HG02610 (cell line): ENCODE measurements at regions not wholly inside any gene's neighbourhood (a gene's known extent, or its start where the extent isn't known, plus 50 kb on each side); places are given as distances from the start of the nearest gene placed in this dataset.
"Not testable (repeated sequence)": the region's sequence is repeated elsewhere in the genome, so short reads cannot be mapped to it uniquely, and the experiment has no call there.

Source experiments
- ATAC-seq: cut with Tn5 transposase; IDR thresholded peaks from one replicate; pipeline ENCODE4 v1.9.1; 2021; ENCODE audit warnings: mild to moderate bottlenecking, moderate library complexity; ENCODE audit not compliant: unreplicated experiment

- no peak for ATAC-seq
These were observed 388.3 kb downstream of the TMEM38B start for GRCh38 chr9:106082621-106083020.

GRCh38 chr9:106084702-106085101 lies 390.4 kb downstream of the TMEM38B start:
- no peak for ATAC-seq

GRCh38 chr9:106085479-106085878 lies 391.1 kb downstream of the TMEM38B start:
- ATAC-seq: no peak

GRCh38 chr9:106092083-106092482 lies 397.7 kb downstream of the TMEM38B start:
- ATAC-seq: no peak

- no peak for ATAC-seq
These were observed 408.5 kb downstream of the TMEM38B start for GRCh38 chr9:106102821-106103220.

DNA sequence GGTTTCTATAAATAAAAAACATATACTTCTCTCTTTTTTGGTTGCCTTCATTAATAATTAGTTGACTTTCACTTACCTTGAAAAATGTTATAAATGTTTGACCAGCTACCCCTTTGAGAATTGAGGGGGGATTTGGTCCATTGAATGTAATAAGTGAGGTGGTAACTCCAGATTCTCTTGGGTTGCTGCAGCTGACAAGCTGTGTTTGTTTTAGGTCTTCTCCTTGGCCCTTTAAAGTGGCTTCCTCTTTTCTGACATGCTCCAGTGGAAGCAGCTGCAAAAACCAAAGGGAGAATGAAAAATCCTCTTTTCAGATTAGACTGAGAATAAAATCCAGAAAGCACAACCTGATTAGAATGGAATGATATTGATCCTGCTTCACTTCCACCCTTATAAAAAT lies 410.5 kb downstream of the TMEM38B start:
- ATAC-seq: no peak

GRCh38 chr9:106106396-106106795 lies 412.1 kb downstream of the TMEM38B start:
- no peak for ATAC-seq

GRCh38 chr9:106107716-106108115 lies 413.4 kb downstream of the TMEM38B start:
- no peak for ATAC-seq

DNA sequence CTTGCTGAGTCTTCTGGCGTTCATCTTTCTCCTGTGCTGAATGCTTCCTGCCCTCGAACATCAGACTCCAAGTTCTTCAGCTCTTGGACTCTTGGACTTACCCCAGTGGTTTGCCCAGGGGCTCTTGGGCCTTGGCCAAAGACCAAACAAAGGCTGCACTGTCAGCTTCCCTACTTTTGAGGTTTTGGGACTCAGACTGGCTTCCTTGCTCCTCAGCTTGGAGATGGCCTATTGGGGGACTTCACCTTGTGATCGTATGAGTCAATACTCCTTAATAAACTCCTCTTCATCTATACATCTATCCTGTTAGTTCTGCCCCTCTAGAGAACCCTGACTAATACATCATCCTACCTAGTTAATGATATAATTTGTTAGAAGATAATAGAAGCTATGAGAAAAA lies 415.4 kb downstream of the TMEM38B start:
- not testable (repeated sequence) for ATAC-seq

DNA sequence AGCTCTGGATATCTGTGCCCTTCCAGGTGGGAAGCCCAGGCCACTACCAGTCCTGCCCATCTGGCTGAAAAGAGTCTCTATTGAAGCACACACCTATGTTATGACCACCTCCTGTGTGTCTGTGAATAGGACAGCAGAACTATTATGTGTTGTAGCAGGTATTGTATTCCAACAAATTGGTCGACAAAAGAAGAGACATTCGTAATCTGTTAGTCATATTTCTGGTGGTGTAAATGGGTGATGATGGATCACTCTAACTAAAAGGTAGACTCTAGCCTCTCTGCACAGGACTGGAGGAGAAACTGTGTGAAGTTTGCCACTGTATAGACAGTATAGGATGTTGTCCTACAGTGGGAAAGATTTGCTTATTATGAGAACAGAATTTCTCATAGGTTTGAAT lies 416.1 kb downstream of the TMEM38B start:
- no peak for ATAC-seq

- ATAC-seq: no peak
These were observed 416.8 kb downstream of the TMEM38B start for GRCh38 chr9:106111039-106111730.

DNA sequence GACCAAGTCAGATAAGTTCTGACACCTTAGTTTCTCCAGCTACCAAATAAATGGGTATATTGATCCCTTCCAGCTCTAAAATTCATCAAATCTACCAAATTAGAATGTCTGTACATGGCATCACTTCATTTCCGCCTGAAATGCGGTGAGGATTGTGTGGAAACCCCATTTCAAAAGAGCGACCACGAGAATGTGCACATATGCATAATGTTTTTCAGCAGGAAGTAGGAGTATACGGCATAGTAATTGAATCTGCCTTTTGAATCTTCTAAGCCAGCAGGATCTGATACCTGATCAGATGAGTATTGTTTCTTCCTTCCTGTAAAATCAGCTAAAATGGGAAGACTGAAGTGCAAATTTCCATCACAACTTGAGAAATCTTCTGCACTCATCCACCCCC lies 418.6 kb downstream of the TMEM38B start:
- ATAC-seq: no peak

- no peak for ATAC-seq
These were observed 424.8 kb downstream of the TMEM38B start for GRCh38 chr9:106119176-106119575.

DNA sequence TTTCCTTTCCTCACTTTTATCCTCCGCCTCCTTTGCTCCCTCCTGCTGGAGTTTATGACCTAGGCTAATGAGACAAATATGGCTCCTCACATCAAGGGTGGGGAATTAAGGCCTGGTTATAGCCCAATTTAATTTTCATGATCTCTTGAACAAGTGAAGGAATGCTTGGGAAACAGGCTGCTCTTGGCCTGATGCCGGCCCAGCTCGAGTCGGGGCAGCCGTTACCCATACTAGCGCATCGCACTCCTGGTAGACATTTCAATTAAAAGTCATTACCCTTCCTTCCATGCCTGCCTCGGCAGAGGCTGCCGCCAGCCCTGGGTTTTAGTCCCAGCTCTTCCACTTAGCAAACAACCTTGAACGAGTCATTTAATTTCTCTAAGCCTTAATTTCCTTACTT lies 425.7 kb downstream of the TMEM38B start:
- ATAC-seq: no peak

GRCh38 chr9:106127776-106128175 lies 433.4 kb downstream of the TMEM38B start:
- no peak for ATAC-seq

DNA sequence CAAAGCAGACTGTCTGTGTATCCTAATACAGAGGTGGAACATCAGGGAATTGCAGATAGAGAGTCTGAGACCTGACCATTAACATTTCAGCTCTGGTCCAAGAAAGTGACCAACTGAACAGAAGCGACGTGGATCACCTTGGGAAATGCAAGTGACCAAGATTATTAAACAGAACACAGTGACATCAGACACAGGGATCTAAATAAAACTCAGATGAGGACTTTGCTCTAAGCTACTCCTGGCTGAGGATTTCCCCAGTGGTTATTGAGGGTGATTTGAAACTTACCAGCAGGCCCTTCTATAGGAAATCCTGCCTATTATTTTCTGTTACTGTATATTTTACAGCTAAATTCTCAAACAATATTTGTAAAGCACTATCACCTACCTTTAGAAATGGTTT lies 436.0 kb downstream of the TMEM38B start:
- no peak for ATAC-seq

GRCh38 chr9:106143781-106144180 lies 449.4 kb downstream of the TMEM38B start:
- no peak for ATAC-seq

DNA sequence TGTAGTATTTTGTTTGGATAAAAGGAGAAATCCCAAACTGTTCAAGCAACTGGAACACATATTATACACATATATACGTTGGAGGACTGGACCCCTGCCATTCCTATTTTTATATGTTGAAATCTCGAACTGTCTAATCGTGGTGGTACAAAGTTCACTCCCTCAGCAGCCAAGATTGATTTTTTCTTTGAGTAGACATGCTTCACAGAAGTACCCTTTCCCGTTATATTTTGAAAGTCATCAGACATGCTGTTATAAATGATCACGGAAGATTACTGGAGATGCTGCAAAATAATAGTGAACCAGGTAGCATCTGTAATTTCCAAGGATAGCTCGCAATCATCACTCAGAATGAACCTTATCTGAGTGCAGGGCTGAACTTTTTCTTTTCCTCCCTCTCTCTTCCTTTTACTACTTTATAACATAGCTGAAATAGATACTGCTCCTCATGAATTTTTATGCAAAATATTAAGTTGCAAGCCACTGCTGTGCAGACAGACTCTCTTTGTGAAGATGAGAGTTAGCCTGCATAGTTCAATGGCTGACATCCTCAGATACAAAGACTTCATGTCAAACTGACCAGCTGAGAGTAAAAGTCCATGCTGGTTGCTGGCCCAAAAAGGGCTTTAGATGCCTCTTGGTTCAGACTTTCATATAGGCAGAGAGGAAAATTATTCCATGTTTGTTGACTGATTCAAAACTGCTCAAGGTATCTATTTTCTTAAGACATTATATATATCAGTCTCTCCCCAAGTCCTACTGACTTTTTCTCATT lies 451.9 kb downstream of the TMEM38B start:
- ATAC-seq: no peak

DNA sequence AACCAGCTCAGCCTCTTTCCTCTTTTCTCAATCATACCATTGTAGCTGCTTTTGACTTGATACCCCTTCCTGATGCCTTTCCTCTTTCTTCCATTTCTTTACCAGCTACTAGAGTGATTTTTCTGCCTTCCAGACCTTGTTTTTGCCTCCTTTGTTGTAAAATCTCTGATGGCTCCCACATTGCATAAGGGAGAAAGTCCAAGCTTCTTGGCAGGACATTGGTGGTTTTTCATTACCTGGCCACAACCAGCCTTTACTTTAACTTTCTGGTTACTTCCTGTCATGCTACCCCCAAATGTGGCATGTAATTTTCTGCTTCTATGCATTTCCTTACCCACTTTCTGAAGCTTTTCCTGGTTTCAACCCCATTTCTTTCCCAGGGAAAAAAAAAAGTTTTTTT lies 452.5 kb downstream of the TMEM38B start:
- no peak for ATAC-seq

- ATAC-seq: no peak
These were observed 455.6 kb downstream of the TMEM38B start for GRCh38 chr9:106149956-106150355.

DNA sequence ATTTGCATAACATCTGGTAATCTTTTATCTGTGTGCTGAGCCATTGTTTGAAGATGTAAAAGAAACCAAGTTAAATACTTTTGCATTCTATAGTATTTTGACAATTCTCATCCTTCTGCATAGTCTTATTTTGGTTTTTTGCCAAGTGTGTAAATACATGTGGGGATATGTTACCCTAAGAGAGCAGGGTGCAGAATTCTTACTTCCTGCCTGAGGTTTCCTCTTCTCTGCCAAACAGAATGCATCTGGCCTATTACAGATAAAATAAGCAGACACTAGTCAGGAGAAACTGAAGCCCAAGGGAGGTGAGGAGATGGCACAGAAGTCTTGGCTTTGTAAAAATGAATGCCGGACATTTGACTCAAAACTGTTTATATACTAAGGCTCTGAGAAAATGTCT lies 462.1 kb downstream of the TMEM38B start:
- ATAC-seq: no peak

DNA sequence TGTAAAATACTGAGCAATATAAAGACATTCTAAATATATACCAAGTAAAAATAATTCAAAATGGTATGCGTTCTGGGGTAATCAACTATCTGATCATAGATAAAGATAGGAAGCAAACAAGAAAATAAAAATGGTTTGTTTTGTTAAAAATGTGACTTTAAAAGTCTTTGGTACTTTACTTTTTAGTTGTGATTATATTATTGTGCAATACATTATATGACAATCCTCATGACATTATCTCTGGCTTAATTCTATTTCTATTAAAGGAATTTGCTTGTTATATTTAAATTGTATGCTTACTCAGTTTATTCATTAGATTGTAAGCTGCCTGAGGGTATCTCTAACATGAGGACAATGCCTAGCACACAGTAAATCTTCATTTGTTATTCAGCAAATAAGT lies 477.9 kb downstream of the TMEM38B start:
- no peak for ATAC-seq

GRCh38 chr9:106174346-106174745 lies 480.0 kb downstream of the TMEM38B start:
- ATAC-seq: no peak
